K562 (cell line): ENCODE measurements at regions not wholly inside any gene's neighbourhood (a gene's known extent, or its start where the extent isn't known, plus 50 kb on each side); places are given as distances from the start of the nearest gene placed in this dataset.
A peak's percentile ranks its signal among the peaks of the same experiment; 100 is the strongest.

Experiments
- ATAC-seq: fragments of 200-7000 bp; cut with Tn5 transposase; 3 replicates; pipeline ENCODE4 v1.9.1; 2020; ENCODE audit warnings: moderate library complexity
- BruUV-seq: library from RNA; stranded (reverse); fragments of 400-500 nt; replicated peaks from 2 replicates; lab custom pipeline; 2021; lab: Mats Ljungman, UMichigan
- CTCF ChIA-PET: fragments of 300-600 bp; formaldehyde crosslinking; extraction: SDS; loops from one replicate; lab custom pipeline; 2021; ENCODE audit warnings: low intra/inter-chr PET ratio; lab: Yijun Ruan, JAX
- POLR2A ChIA-PET: fragments of 300-600, 350-650 bp; sonication (Branson Sonifier 250); formaldehyde crosslinking; extraction: SDS; loops from one replicate; lab custom pipeline; 2021; ENCODE audit warnings: antibody characterized with exemption, inconsistent platforms; lab: Yijun Ruan, JAX
- DNase-seq, 4 experiments: peaks; one replicate each; pipeline versions ENCODE4 v3.0.0 to v3.0.0-alpha.2; 2011 to 2018; ENCODE audit warnings: low spot score in 3 of 4, mixed read lengths in 3 of 4; ENCODE audit errors: extremely low read depth in 1 of 4
- FAIRE-seq: peaks from 2 replicates; lab custom pipeline; 2011; peaks lifted over from hg19 to GRCh38; lab: Jason Lieb, UNC
- H2AFZ ChIP-seq: 2 replicates; pipeline ENCODE4 v1.6.0; 2011; ENCODE audit warnings: low read depth, low read length, control low read depth, inconsistent platforms
- H3K27ac ChIP-seq: fragments of 200-600 bp; 3 replicates; pipeline ENCODE4 v1.8.0; 2011; ENCODE audit warnings: low read depth, mild to moderate bottlenecking, control low read depth, inconsistent platforms, low read length, moderate library complexity, mixed read lengths; ENCODE audit errors: extremely low read depth
- H3K27me3 ChIP-seq, 2 experiments: fragments of 300-600 bp in 1 of 2; 2 replicates in 1 of 2; 3 replicates in 1 of 2; pipeline versions ENCODE4 v1.6.0 to v1.8.0; 2011; ENCODE audit warnings: inconsistent platforms in 2 of 2, low read length in 2 of 2, mild to moderate bottlenecking in 1 of 2, mixed read lengths in 1 of 2, moderate library complexity in 1 of 2; ENCODE audit not compliant: control insufficient read depth in 2 of 2, insufficient read depth in 2 of 2
- H3K36me3 ChIP-seq: fragments of 300-600 bp; 3 replicates; pipeline ENCODE4 v1.8.0; 2011; ENCODE audit warnings: mild to moderate bottlenecking, low read length, inconsistent platforms; ENCODE audit not compliant: control insufficient read depth, insufficient read depth
- H3K4me1 ChIP-seq, 2 experiments: fragments of 200-600 bp in 1 of 2; replicated peaks in 1 of 2; 2 replicates in 1 of 2; 3 replicates in 1 of 2; pipeline versions ENCODE4 v1.5.1 to v1.8.0; 2011; ENCODE audit warnings: inconsistent platforms in 2 of 2, low read length in 2 of 2, mild to moderate bottlenecking in 1 of 2, mixed read lengths in 1 of 2, moderate library complexity in 1 of 2; ENCODE audit not compliant: control insufficient read depth in 2 of 2, insufficient read depth in 2 of 2
- H3K4me2 ChIP-seq: 2 replicates; pipeline ENCODE4 v1.6.1; 2011; ENCODE audit warnings: low read length, control low read depth, inconsistent platforms, mixed read lengths; ENCODE audit not compliant: insufficient read depth
- H3K4me3 ChIP-seq: fragments of 200-600 bp; sonication (generic), shearing (Covaris generic); 2 replicates; pipeline ENCODE4 v1.5.1; 2016; ENCODE audit warnings: control low read depth, inconsistent platforms
- H3K79me2 ChIP-seq: fragments of 200-600 bp; 3 replicates; pipeline ENCODE4 v1.8.0; 2011; ENCODE audit warnings: low read length, inconsistent platforms; ENCODE audit not compliant: control insufficient read depth, insufficient read depth
- H3K9ac ChIP-seq, 2 experiments: 2 replicates each; pipeline versions ENCODE4 v1.6.0 to v1.6.1; 2011; ENCODE audit warnings: low read depth in 2 of 2, low read length in 2 of 2, control low read depth in 1 of 2, inconsistent platforms in 1 of 2, mild to moderate bottlenecking in 1 of 2, mixed read lengths in 1 of 2; ENCODE audit not compliant: insufficient read depth in 1 of 2
- H3K9me1 ChIP-seq: one replicate; pipeline ENCODE4 v1.6.0; 2011; ENCODE audit warnings: inconsistent platforms, mild to moderate bottlenecking, low read length, moderate library complexity; ENCODE audit not compliant: control insufficient read depth, insufficient read depth
- H3K9me3 ChIP-seq: replicated peaks from 2 replicates; pipeline ENCODE4 v1.5.1; 2011; ENCODE audit warnings: low read depth, low read length, inconsistent platforms; ENCODE audit not compliant: control insufficient read depth, insufficient read depth
- H4K20me1 ChIP-seq: replicated peaks from 2 replicates; pipeline ENCODE4 v1.6.1; 2011; ENCODE audit warnings: low read length, inconsistent platforms, mixed read lengths; ENCODE audit not compliant: control insufficient read depth, insufficient read depth
- MBD2 ChIP-seq: sonication (generic); IDR thresholded peaks from 2 replicates; pipeline ENCODE4 v1.6.1; 2016; ENCODE audit warnings: low read depth, borderline replicate concordance
- MLLT1 ChIP-seq, 2 experiments: fragments of 450-650 bp; IDR thresholded peaks; 2 replicates each; pipeline ENCODE4 v1.6.1; 2016
- NFIC ChIP-seq: fragments of 450-650 bp; IDR thresholded peaks from 2 replicates; pipeline ENCODE4 v1.6.1; 2017; ENCODE audit warnings: mild to moderate bottlenecking, inconsistent platforms
- RBM25 ChIP-seq: fragments of 200-400 bp; formaldehyde crosslinking; IDR thresholded peaks from 2 replicates; pipeline ENCODE4 v1.6.1; 2018; ENCODE audit warnings: low read length, low read depth, moderate library complexity; ENCODE audit not compliant: severe bottlenecking
- ZNF12 ChIP-seq: sonication (generic); formaldehyde crosslinking; IDR thresholded peaks from 2 replicates; pipeline ENCODE4 v1.4.0; 2020; ENCODE audit warnings: mild to moderate bottlenecking, missing genetic modification reagents
- ZNF431 ChIP-seq: sonication (generic); formaldehyde crosslinking; IDR thresholded peaks from 2 replicates; pipeline ENCODE4 v1.8.0; 2022; ENCODE audit warnings: mild to moderate bottlenecking, missing genetic modification reagents
- ZNF561 ChIP-seq: fragments of 450-650 bp; formaldehyde crosslinking; conservative IDR thresholded peaks from 2 replicates; pipeline ENCODE4 v1.4.0; 2020; ENCODE audit warnings: mild to moderate bottlenecking, moderate library complexity
- WGBS: fragments of 100-300 bp; shearing (Covaris generic); methylation state at CpG from one replicate; pipeline ENCODE4 v1.1.6; 2016; ENCODE audit warnings: low coverage, mixed read lengths; ENCODE audit not compliant: insufficient coverage; ENCODE audit errors: missing lambda C conversion rate; 5-methylcytosine and 5-hydroxymethylcytosine counted together
- in situ Hi-C: fragments of 300-500 bp; cut with MboI; formaldehyde crosslinking; loops from 4 replicates; pipeline ENCODE4 v1.15.0; 2018; ENCODE audit warnings: inconsistent platforms, mixed read lengths
- intact Hi-C: fragments of 100-400 bp; cut with micrococcal nuclease; formaldehyde crosslinking; loops from 2 replicates; pipeline ENCODE4 v1.14.2; 2022

GRCh38 chr5:88999853-89000252 is 116.9 kb upstream of the MEF2C start:
- no peak for DNase-seq
- no peaks in the 10 kb centered on the region for H4K20me1 ChIP-seq
- peaks cover 3% of the 10 kb centered on the region for H3K9me3 ChIP-seq
- H3K4me1 ChIP-seq: peaks cover 3 to 4% of the 10 kb centered on the region in 2 experiments; a peak in 2 of 5 replicates
- H3K79me2 ChIP-seq: no peaks in the 10 kb centered on the region
- H3K4me3 ChIP-seq: no peak overlapping the region
- no peak overlapping the region for H3K9ac ChIP-seq
- POLR2A ChIA-PET: no interaction called here
- CTCF ChIA-PET: no interaction called here
- TF ChIP-seq MLLT1 (IDR thresholded peaks at IDR 0.05) (no peak), RBM25 (peak; percentile 67)
- no TSS peak for BruUV-seq
- no peak overlapping the region for H3K27ac ChIP-seq
- H3K36me3 ChIP-seq: no peaks in the 10 kb centered on the region
- H2AFZ ChIP-seq: no peak overlapping the region
- in situ Hi-C loops (no loop called here), intact Hi-C loops (no loop called here)
- no peaks in the 10 kb centered on the region for H3K9me1 ChIP-seq
- H3K4me2 ChIP-seq: no peak overlapping the region
- ATAC-seq: no peak
- no peak for FAIRE-seq
- H3K27me3 ChIP-seq: no peaks in the 10 kb centered on the region

GRCh38 chr5:88997937-88998336 is 115.0 kb upstream of the MEF2C start:
- intact Hi-C loops: no loop called here
- ATAC-seq (no peak), FAIRE-seq (no peak), DNase-seq (no peak)
- Histone ChIP-seq H3K9ac (no peak overlapping the region), H3K27ac (no peak overlapping the region), H3K27me3 (no peaks in the 10 kb centered on the region), H3K36me3 (no peaks in the 10 kb centered on the region), H3K9me3 (no peaks in the 10 kb centered on the region), H4K20me1 (no peaks in the 10 kb centered on the region), H2AFZ (no peak overlapping the region), H3K4me1 (peaks cover 0 to 3% of the 10 kb centered on the region in 2 experiments; a peak in 1 of 5 replicates), H3K4me3 (no peak overlapping the region), H3K4me2 (no peak overlapping the region), H3K9me1 (no peaks in the 10 kb centered on the region), H3K79me2 (no peaks in the 10 kb centered on the region)
- BruUV-seq: no TSS peak
- ChIA-PET CTCF (interaction anchor here (0.6 kb wide), 1 partner anchor 1162 kb away, joined by 4 read pairs; no protein-coding TSS in a partner anchor), POLR2A (interaction anchor here (0.6 kb wide), 2 partner anchors 37 to 689 kb away, joined by 3 read pairs; no protein-coding TSS in a partner anchor)
- TF ChIP-seq MBD2 (no peak), NFIC (peak; percentile 64), ZNF561 (CRISPR knock-in tag) (no peak), ZNF12 (no peak), ZNF431 (CRISPR knock-in tag) (no peak)
- in situ Hi-C loops: no loop called here
- WGBS: 50% methylated on average over 1 of the region's 2 CpGs
